Activated CD4-positive, CD25-positive, alpha-beta regulatory T cell (primary cell): ENCODE measurements at regions not wholly inside any gene's neighbourhood (a gene's known extent, or its start where the extent isn't known, plus 50 kb on each side); places are given as distances from the start of the nearest gene placed in this dataset.

Experiments used
- DNase-seq, 4 experiments: peaks; one replicate each; lab custom pipeline; 2025; lab: John Stamatoyannopoulos, UW

DNA sequence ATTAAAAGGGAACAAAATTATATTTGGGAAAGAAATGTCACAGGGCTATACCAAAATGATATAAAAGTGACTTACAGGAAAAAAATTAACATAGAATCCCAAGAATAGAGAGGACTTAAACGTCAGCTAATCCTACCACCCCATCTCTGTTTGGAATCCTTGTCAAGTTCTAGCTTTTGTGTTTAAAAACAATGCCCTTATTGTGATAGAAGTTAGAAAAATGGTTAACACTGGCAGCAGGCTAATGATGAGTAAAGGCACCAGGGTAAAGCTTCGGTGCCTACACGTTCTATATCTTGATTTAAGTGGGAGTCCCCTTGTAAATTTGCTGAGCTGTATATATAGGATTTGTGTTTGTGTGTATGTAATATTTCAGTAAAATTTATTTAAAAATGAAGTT lies 453.3 kb upstream of the TENM4 start:
- DNase-seq: no peak

DNA sequence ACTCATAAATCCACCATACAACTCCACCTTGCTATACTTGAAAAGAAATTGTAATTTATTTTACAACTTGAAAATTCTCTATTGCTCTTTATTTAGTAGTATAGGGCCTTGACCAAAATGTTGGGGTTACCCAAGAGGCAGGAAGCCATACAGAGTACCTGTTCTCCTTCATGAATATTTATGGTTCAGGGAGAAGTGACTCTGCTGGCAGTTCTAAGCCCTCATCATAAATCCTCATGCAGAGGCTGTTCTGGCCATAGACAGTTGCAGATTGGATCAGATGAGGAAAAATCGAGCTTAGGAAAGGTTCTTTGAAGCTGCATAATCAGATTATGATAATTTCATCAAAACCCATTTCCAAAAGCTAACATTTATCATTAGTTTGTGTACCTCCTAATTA lies 449.4 kb upstream of the TENM4 start:
- no peak for DNase-seq

DNA sequence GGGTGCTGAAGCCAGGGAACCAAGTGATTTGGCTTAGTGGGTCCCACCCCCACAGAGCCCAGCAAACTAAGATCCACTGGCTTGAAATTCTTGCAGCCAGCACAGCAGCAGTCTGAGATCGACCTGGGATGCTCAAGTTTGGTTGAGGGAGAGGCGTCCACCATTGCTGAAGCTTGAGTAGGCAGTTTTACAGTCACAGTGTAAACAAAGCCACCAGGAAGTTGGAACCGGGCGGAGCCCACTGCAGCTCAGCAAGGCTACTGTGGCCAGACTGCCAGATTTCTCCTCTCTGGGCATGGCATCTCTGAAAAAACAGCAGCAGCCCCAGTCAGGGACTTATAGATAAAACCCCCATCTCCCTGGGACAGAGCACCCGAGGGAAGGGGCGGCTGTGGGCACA lies 424.1 kb upstream of the TENM4 start:
- no peak for DNase-seq

DNA sequence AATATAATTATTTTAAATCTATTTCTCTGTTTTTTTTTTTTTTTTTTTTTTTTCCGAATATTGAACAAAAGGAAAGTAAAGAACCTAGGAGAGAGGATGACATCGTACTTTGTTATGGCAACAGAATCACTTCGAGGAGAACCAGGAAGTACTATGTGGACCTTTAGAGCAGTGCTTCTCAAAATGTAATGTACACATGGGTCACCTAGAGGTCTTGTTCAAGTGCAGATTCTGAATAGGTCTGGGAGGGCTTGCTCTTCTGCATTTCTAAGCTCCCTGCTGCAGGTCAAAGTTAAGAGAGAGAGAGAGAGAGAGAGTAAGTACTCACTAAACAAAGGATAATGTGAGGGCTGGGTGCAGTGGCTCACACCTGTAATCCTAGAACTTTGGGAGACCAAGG lies 419.5 kb upstream of the TENM4 start:
- DNase-seq: no peak

DNA sequence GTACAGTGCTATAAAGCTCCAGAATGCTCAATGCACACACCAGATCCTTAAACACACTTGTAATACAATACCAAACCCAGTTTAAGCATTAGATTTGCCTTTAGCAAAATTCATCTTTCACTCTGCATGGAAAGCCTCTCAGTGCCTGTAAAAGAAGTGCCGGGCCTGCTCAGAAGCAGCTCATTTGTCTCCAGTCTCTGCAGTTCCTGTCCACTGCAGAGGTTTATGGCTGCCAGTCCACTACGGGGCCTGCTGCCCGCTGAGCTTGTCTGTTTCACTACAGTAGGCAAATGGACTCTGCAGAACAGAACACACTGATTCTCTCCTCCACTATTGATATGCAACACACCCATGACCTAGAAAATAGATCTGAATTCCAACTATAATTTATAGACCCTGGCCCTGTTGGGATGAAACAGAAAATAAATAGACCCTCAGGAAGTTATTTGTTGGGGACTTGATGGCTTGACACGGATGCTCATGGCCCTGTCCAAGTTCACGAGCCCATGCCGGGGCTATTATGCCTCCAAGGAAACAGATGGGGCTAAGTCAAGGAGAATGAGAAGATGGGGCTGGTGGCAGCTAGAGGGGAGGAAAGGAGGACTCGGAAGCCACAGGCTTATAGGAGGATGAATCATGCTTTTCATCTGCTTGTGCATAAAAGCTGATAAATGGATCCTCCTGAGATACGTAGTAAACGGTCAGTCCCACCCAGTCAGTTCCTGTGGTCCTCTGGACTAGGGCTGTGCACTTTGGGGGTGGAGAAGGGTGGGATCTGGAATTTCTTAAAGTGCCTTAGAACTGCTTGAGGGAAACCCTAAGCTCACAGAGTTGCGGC lies 416.8 kb upstream of the TENM4 start:
- DNase-seq: no peak

DNA sequence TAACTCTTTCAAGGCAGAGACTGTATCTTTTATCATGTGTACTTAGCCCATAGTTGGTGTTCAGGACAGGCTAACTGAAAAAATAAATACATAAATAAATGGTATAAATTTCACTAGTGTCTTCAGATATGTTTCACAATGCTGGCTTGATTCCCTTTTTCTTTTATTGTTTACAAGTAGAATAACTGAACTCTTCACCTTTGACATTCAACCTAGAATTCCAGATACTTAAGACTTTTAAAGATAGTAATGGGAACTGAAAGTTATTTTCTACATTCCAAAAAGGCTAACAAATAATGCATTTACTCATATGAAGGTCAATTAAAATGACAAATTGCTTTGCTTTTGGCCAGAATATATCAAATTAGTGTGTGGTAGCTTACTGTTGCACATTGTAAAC lies 411.3 kb upstream of the TENM4 start:
- DNase-seq: no peak

DNA sequence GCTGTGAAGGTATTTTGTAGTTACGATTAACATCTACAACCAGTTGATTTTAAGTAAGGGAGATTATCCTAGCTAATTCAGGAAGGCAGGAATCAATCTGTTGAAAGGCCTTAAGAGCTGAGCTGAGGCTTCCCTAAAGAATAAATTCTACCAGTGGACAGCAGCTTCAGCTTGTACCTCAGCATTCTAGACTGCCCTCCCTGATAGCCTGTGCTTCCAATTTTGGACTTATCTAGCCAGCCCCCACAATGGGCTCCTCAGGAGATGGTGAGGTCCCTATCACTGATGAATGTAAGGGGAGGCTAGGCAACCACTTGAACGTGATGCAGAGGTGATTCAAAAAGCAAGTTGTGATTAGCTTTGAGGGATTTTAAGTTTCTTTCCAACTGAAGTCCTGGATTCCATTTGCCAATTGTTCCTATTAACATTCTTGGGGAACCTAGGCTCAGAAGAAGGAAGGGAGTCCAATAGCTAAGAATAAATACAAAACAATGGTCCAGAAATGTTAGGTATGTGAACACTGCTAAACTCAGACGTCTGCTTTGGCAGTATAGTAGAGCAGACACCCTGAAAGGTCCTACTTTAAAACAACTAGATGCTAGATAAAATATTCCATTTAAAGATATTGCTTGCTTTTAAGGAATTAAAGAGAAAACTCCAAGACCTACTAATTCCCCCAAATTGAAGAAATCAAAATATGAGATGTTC lies 404.3 kb upstream of the TENM4 start:
- DNase-seq: no peak

DNA sequence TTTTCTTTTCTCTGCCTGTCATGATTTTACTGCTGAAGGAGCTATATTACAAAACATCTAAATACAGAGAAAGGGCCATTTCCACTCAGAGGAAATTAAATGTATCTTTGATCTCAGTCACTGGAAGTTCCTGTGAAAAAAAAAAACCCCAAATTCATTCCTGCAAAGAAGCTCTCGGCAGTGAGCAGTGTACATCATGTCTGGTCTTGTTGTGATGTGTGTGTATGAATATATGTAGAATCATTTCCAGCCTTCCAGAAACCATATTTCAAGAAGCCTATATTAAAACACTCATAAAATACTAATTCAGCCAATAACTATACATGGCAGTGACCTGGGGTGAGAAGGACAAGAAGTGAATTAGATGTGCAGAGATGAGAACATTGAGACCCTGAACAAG lies 393.2 kb upstream of the TENM4 start:
- DNase-seq: no peak

DNA sequence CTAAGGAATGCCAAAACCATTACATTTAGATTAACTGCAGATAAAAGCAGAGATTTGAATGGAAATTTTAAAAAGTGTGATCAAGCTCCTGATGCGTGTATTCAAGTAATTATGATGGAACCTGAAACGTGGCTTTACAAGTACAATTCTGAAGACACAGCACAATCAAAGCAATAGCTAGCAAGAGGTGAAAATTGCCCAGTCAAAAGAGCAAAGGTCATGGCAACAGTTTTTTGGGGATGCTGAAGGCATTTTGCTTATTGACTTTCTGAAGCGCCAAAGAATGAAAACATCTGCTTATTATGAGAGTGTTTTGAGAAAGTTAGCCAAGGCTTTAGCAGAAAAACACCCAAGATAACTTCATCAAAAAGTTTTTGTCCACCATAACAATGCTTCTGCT lies 389.6 kb upstream of the TENM4 start:
- DNase-seq: no peak

DNA sequence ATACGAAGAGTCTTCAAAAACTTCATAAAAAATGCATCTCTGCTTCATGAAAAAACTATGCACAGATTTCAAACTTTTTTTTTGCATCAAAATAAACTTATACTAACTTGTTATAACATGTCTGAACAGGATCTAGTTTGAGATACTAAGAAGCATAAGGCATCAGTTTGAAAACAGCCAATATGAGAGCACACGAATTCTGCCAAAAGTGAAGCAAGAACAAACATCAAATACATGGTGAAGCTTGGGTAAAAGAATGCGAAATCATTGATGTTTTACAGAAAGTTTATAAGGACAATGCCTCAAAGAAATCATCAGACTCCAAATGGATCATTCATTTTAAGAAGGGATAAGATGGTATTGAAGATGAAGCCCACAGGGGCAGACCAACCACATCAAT lies 389.1 kb upstream of the TENM4 start:
- DNase-seq: no peak

DNA sequence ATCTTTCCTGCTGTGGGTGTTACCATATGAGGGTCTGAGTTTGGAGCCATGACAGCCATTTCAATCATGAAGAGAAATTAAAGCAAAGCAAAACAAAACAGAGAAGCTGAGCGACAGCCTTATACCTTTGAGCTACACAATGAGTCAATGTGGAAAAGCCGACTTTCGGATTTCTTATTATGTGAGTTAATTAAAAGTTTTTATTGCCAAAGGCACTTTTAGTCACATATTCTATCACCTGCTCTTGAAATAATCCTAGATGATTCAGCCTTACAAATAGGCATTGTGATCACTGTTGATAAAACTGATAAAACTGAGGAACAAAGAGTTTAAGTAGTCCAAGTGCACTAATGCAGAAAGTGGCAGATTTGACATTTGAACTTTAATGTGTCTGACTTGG lies 381.9 kb upstream of the TENM4 start:
- DNase-seq: no peak

DNA sequence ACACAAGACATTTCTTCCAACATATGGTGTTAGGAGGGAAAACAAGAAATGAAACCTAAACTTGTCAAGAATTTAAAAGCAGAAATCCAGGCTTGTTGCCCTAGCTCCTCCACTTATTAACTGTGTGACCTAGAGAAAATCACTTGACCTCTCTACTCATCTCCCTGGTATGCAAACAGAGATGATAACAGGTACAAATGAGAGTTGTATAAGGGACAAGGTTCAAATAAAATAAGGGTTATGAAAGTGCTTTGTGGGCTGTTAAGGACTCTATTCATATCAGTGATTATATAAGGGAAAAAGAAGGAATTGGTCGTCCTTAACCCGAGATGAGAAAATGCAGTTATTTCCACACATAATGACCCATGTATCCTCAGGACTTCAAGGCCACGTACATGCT lies 372.7 kb upstream of the TENM4 start:
- no peak for DNase-seq

DNA sequence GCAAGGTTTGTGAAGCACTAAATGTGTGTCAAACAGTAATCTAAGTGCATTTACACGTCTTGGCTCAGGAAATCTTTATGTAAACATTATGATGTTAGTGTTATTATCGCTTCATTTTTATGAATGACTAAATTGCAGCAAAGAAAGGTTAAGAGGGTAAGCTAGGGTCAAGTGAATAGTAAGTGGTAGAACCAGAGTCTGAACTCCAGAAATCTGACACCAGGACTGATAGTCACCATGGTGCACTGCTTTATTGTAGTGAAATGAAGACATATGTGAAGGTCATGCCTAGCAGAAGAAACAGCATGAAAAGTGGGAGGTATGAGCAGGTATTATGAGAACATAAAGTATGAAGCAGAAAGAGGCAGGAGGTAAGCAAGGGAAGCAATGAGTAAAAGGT lies 368.7 kb upstream of the TENM4 start:
- DNase-seq: no peak

DNA sequence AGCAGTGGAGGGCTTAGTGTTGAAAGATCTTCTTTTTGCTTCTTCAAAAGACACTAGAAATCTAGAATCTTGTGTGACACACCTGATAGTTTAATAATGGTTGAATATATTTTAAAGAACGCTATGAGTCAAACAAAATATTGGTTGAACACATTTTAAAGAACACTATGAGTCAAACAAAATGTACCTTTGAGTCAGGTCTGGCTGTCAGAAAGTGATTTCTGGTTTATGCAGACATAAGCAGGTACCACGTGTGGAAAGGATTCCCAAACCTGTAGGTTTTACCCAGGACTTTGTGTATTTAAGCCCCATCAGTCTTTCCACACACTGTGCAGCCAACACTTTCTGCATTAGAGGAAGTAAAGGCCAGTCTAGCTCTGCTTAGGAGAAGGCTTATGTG lies 366.7 kb upstream of the TENM4 start:
- no peak for DNase-seq

DNA sequence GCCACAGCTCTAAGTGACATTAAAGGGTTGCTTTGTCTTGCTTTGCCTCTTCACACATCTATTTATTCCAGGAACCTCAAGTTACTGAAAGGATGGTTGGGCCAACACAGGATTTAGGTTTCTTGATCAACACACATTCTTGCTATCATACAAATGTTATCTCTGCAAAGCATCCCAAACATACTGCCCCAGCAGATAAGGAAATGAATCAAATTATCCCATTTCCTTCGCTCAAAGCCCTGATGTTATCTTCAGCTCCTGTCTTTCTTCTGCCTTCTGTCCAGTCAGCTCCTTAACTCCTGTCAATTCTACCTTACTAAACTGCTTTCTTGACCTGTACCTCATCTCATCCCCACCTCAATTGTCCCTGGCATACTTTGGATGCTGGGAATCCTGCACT lies 355.9 kb upstream of the TENM4 start:
- DNase-seq: no peak

DNA sequence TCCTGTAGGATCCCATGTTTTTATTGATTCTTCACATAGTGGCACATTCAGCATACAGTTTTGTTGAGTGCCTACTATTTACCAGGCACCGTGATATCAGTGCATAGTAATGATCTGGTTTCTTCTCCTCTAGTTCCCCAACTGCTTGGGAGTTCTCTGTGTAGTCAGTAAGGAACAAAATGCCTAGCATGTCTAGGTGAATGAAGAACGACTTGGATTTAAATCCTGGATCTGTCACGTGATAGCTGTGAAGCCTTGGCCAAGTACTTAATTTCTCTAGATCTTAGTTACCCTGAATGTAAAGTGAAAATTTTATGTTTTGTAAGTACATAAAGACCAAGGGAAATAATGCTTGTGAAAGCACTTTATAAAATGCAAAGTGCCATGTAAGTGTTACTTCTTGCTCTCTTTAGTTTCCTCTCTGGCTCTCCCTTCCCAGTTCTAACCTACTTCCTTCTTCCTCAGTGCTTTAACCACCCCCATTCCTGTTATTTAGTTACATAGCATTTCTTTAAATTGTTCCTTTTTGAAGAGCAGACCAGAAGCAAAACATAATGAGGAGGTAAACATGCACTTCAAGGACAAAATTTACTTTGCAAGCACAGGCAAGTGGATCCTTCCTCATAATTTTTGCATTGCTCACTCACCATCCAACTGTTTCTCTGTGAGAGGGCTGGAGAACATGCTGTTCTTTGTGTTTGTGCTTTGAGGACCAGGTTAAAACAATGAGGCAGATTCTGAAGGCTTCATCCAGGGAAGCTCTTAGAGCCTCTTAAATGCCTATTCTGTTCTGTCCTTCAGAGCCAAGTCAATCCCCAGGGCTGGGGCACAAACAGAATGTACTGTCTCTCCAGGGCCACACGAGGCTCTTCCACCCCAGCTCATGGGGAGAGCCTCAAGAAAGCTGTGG lies 353.9 kb upstream of the TENM4 start:
- DNase-seq: no peak

DNA sequence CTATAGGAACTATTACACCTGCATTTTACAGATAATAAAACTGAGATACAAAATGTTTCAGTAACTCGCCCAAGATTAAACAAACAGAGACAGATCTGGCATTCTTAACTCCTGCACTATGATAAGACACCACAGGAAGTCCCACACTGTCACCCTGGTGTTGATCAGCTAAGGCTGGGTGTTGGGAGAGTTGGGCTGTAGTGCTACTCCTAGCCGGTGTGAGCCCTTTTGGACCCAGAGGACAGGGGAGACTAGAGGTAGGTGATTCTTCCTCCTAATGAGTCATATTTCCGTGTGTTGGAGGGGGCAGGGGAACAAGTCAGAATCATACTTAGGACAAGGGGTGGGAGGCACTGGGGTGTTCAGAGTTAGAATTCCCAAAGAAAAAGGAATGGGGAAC lies 353.2 kb upstream of the TENM4 start:
- no peak for DNase-seq

DNA sequence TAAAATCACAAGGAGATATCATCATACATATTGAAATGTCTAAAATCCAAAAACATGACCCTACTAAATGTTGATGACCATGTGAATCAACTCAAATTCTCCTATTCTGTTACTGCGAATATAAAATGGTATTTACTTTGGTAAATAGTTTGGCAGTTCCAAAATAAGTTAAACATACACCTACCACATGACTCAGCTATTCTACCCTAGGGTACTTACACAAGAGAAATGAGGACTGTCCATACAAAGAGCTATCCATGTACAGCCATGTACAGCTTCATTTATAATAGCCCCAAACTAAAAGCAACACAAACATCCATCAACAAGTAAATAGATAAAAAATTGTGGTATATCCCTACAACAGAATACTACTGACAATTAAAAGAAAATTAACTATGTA lies 346.1 kb upstream of the TENM4 start:
- DNase-seq: no peak

DNA sequence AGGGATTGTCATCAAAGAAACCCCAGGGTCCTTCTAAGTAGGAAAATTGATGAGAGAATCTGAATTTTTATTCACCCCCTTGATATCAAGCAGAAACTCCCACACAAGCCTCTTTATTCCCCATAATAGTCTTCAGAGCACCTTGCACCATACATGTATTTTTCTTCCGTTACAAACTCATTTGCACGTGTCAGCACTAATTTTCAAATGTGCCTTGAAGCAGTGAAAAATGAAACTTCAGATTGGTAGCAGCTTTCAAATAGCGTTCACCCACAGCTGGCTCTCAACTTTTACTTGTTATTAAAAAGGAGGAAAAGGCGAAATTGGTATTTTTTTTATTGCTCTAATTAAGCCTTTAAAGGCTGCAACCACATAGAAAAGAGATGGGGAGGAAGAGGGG lies 343.0 kb upstream of the TENM4 start:
- DNase-seq: no peak

DNA sequence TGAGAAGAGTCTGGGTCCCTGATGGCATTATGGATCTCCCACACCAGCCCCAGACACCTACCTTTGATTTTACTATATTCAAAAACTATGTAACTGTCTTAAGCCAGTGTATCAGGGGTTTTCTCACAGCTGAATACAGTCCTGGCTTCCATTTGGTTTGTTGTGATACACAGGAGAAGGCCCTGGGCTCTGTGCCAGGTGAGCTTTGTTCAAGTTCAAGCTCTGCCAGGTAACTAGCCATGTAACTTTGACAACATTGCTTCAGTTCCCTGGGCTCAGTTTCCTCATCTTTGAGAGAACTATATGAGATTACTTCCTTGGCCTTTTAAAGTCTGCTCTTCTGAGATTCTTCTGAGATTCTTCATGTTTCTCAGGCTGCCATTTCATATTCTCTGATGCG lies 327.5 kb upstream of the TENM4 start:
- DNase-seq: no peak

DNA sequence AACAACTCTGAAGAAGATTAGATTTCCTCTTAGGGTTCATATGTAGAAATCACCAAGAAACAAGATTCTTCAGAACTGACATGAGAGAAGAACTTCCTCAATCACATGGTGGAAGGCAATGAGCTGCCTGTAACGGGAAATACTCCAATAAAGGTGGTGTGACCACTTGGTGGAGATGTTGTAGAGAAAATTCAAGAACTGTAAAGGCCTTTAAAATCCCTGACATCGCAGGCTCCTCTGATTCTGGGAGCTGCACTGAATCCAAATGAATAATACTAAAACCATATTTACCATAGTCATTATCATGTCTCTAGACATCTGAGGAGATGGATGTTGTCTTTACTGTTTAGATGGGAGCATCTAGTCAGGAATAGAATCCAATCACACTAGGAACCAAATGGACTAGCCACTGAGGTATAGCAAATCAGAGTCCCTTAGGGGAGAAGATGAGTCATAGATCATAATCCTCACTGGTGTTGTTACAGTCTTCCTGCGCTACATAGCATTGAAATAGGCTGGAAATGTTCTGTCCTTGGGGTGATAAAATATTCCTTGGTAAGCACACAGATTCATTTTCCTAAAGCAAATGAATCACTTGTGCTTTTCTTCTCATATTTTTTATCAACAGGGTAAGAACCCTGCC lies 321.6 kb upstream of the TENM4 start:
- DNase-seq: no peak

DNA sequence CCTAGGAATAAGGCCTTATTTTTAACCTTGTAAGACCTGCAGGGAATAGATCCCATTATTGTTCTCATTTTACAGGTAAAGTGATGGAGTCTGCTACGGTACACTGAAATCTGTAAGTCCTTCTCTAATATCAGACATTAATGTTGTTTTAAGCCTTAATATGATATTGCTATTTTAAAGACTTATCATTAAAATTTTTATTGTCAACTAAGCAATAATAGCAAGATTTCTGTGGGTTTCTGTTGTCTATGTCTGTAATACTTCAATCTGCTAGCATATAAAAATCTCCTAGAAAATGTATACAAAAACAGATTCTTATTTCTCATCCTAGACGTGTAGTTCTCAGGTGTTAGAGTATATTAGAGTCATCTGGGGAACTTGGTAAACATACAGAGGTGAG lies 317.5 kb upstream of the TENM4 start:
- DNase-seq: no peak
